ENCODE measurements at regions not wholly inside any gene's neighbourhood (a gene's known extent, or its start where the extent isn't known, plus 50 kb on each side); places are given as distances from the start of the nearest gene placed in this dataset.

DNA sequence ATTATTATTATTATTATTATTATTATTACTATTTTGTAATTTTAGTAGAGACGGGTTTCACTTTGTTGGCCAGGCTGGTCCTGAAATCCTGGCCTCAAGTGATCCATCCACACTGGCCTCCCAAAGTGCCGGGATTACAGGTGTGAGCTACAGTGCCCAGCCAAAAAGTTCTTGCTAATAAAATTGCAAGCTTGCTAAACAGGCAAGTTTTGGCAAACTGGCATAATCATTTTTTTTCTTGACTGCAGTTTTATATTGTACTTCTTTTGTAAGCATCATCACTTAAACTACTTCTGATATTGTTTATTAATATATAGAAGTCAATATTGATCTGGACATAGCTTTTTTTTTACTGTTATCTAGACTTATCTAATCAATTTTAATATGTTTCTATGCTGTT, 536.4 kb downstream of the LRFN5 start:
- H3K9me3 ChIP-seq (ENCODE audit: control extremely low read depth in 1 of 3, control insufficient read depth in 2 of 3, insufficient read depth in 1 of 3, low read length in 2 of 3) = no peaks in the 10 kb centered on the region
- H3K4me2 ChIP-seq (replicated peaks; ENCODE audit: low read depth, low read length, poor library complexity, severe bottlenecking) = no peak overlapping the region
- H3K27ac ChIP-seq (ENCODE audit: low read length in 2 of 2) = no peak overlapping the region
- Mint-ChIP-seq H3K9me3 (ENCODE audit: insufficient read depth) (no peaks in the 10 kb centered on the region), H3K4me1 (no peaks in the 10 kb centered on the region), H3K4me3 (no peak overlapping the region), H3K27me3 (no peaks in the 10 kb centered on the region), H3K27ac (no peak overlapping the region)
- no peaks in the 10 kb centered on the region for H3K79me2 ChIP-seq (ENCODE audit: control insufficient read depth, insufficient read depth, low read length)
- DNase-seq (no peak), ATAC-seq (ENCODE audit: low read depth) (no peak)
- H4K20me1 ChIP-seq (ENCODE audit: control insufficient read depth, insufficient read depth, low read length, poor library complexity, severe bottlenecking) = no peaks in the 10 kb centered on the region
- H3K36me3 ChIP-seq (replicated peaks in 1 of 2; ENCODE audit: control extremely low read depth in 1 of 2, control insufficient read depth in 1 of 2, extremely low read depth in 1 of 2, insufficient read depth in 2 of 2, low read length in 1 of 2) = no peaks in the 10 kb centered on the region
- intact Hi-C loops (cut with micrococcal nuclease) = no loop called here
- no peaks in the 10 kb centered on the region for H3K4me1 ChIP-seq (ENCODE audit: control insufficient read depth in 2 of 2, insufficient read depth in 2 of 2, low read length in 2 of 2)
- no peak overlapping the region for H3K4me3 ChIP-seq (ENCODE audit: control extremely low read depth in 1 of 5, extremely low read depth in 1 of 5, insufficient read depth in 1 of 5, low read depth in 2 of 5, low read length in 4 of 5)
- no peaks in the 10 kb centered on the region for H3K27me3 ChIP-seq (replicated peaks in 1 of 4; ENCODE audit: control extremely low read depth in 1 of 4, control insufficient read depth in 3 of 4, insufficient read depth in 4 of 4, low read length in 3 of 4)
- no peak overlapping the region for H3K9ac ChIP-seq (ENCODE audit: low read length)
- 82% methylated on average over 2 of the region's 2 CpGs for WGBS (ENCODE audit: insufficient coverage)
- ChIA-PET POLR2A (no interaction called here), CTCF (interaction anchor here (0.6 kb wide), 1 partner anchor 27 kb away, joined by 3 read pairs; no protein-coding TSS in a partner anchor)
- no peak for TF ChIP-seq EZH2 (IDR thresholded peaks at IDR 0.05; ENCODE audit: borderline replicate concordance, insufficient read depth, low read depth, low read length, poor library complexity, severe bottlenecking)
- TF ChIP-seq, protein P1, sequence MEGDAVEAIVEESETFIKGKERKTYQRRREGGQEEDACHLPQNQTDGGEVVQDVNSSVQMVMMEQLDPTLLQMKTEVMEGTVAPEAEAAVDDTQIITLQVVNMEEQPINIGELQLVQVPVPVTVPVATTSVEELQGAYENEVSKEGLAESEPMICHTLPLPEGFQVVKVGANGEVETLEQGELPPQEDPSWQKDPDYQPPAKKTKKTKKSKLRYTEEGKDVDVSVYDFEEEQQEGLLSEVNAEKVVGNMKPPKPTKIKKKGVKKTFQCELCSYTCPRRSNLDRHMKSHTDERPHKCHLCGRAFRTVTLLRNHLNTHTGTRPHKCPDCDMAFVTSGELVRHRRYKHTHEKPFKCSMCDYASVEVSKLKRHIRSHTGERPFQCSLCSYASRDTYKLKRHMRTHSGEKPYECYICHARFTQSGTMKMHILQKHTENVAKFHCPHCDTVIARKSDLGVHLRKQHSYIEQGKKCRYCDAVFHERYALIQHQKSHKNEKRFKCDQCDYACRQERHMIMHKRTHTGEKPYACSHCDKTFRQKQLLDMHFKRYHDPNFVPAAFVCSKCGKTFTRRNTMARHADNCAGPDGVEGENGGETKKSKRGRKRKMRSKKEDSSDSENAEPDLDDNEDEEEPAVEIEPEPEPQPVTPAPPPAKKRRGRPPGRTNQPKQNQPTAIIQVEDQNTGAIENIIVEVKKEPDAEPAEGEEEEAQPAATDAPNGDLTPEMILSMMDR (IDR thresholded peaks at IDR 0.05) = no peak
- no peak overlapping the region for H2AFZ ChIP-seq (ENCODE audit: insufficient read depth, low read depth, low read length, poor library complexity, severe bottlenecking)

DNA sequence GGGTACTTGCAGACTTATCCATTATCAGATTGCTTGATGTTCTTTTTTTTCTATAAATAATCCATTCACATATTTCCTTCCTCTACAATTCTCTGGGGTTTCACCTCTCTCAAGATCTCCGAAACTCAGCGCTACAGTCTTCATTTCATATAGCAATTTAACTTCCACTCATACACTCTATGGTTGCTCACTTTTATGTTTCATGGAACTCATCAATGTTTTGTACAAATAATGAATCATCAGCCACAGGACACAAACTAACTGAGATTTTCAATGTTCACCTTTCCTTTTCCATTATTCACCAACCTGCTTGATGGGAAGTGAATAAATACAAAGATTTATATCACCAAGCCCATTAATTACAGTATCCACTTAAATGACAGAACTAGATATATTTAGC, 534.7 kb downstream of the LRFN5 start:
- no peaks in the 10 kb centered on the region for H3K79me2 ChIP-seq (ENCODE audit: control insufficient read depth, insufficient read depth, low read length)
- ChIA-PET CTCF (no interaction called here), POLR2A (no interaction called here)
- no peak for TF ChIP-seq EZH2 (IDR thresholded peaks at IDR 0.05; ENCODE audit: borderline replicate concordance, insufficient read depth, low read depth, low read length, poor library complexity, severe bottlenecking)
- TF ChIP-seq, protein P1 (IDR thresholded peaks at IDR 0.05) = no peak
- WGBS (ENCODE audit: insufficient coverage) = 89% methylated on average over 2 of the region's 2 CpGs
- no peak overlapping the region for H3K4me3 ChIP-seq (ENCODE audit: control extremely low read depth in 1 of 5, extremely low read depth in 1 of 5, insufficient read depth in 1 of 5, low read depth in 2 of 5, low read length in 4 of 5)
- no peak overlapping the region for H3K27ac ChIP-seq (ENCODE audit: low read length in 2 of 2)
- H3K9ac ChIP-seq (ENCODE audit: low read length) = no peak overlapping the region
- no peaks in the 10 kb centered on the region for H3K4me1 Mint-ChIP-seq
- H3K4me3 Mint-ChIP-seq = no peak overlapping the region
- H3K4me2 ChIP-seq (replicated peaks; ENCODE audit: low read depth, low read length, poor library complexity, severe bottlenecking) = no peak overlapping the region
- no peaks in the 10 kb centered on the region for H3K27me3 Mint-ChIP-seq
- H4K20me1 ChIP-seq (ENCODE audit: control insufficient read depth, insufficient read depth, low read length, poor library complexity, severe bottlenecking) = no peaks in the 10 kb centered on the region
- H3K9me3 Mint-ChIP-seq (ENCODE audit: insufficient read depth) = no peaks in the 10 kb centered on the region
- DNase-seq (no peak), ATAC-seq (ENCODE audit: low read depth) (no peak)
- H2AFZ ChIP-seq (ENCODE audit: insufficient read depth, low read depth, low read length, poor library complexity, severe bottlenecking) = no peak overlapping the region
- no peaks in the 10 kb centered on the region for H3K27me3 ChIP-seq (replicated peaks in 1 of 4; ENCODE audit: control extremely low read depth in 1 of 4, control insufficient read depth in 3 of 4, insufficient read depth in 4 of 4, low read length in 3 of 4)
- intact Hi-C loops (cut with micrococcal nuclease) = no loop called here
- no peaks in the 10 kb centered on the region for H3K36me3 ChIP-seq (replicated peaks in 1 of 2; ENCODE audit: control extremely low read depth in 1 of 2, control insufficient read depth in 1 of 2, extremely low read depth in 1 of 2, insufficient read depth in 2 of 2, low read length in 1 of 2)
- H3K9me3 ChIP-seq (ENCODE audit: control extremely low read depth in 1 of 3, control insufficient read depth in 2 of 3, insufficient read depth in 1 of 3, low read length in 2 of 3) = no peaks in the 10 kb centered on the region
- H3K27ac Mint-ChIP-seq = no peak overlapping the region
- H3K4me1 ChIP-seq (ENCODE audit: control insufficient read depth in 2 of 2, insufficient read depth in 2 of 2, low read length in 2 of 2) = no peaks in the 10 kb centered on the region

Measured in B cell (primary cell).